ENCODE measurements at regions not wholly inside any gene's neighbourhood (a gene's known extent, or its start where the extent isn't known, plus 50 kb on each side); places are given as distances from the start of the nearest gene placed in this dataset.

GRCh38 chr6:67683960-67684359 lies 951.1 kb upstream of the ADGRB3 start (continued):
- TF ChIP-seq, protein P1, sequence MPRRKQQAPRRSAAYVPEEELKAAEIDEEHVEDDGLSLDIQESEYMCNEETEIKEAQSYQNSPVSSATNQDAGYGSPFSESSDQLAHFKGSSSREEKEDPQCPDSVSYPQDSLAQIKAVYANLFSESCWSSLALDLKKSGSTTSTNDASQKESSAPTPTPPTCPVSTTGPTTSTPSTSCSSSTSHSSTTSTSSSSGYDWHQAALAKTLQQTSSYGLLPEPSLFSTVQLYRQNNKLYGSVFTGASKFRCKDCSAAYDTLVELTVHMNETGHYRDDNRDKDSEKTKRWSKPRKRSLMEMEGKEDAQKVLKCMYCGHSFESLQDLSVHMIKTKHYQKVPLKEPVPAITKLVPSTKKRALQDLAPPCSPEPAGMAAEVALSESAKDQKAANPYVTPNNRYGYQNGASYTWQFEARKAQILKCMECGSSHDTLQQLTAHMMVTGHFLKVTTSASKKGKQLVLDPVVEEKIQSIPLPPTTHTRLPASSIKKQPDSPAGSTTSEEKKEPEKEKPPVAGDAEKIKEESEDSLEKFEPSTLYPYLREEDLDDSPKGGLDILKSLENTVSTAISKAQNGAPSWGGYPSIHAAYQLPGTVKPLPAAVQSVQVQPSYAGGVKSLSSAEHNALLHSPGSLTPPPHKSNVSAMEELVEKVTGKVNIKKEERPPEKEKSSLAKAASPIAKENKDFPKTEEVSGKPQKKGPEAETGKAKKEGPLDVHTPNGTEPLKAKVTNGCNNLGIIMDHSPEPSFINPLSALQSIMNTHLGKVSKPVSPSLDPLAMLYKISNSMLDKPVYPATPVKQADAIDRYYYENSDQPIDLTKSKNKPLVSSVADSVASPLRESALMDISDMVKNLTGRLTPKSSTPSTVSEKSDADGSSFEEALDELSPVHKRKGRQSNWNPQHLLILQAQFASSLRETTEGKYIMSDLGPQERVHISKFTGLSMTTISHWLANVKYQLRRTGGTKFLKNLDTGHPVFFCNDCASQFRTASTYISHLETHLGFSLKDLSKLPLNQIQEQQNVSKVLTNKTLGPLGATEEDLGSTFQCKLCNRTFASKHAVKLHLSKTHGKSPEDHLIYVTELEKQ (tag by site-specific recombination; IDR thresholded peaks at IDR 0.05; ENCODE audit: borderline replicate concordance) = no peak
- TF ChIP-seq ZNF654 (tag by site-specific recombination; IDR thresholded peaks at IDR 0.05; ENCODE audit: low read depth) = no peak

DNA sequence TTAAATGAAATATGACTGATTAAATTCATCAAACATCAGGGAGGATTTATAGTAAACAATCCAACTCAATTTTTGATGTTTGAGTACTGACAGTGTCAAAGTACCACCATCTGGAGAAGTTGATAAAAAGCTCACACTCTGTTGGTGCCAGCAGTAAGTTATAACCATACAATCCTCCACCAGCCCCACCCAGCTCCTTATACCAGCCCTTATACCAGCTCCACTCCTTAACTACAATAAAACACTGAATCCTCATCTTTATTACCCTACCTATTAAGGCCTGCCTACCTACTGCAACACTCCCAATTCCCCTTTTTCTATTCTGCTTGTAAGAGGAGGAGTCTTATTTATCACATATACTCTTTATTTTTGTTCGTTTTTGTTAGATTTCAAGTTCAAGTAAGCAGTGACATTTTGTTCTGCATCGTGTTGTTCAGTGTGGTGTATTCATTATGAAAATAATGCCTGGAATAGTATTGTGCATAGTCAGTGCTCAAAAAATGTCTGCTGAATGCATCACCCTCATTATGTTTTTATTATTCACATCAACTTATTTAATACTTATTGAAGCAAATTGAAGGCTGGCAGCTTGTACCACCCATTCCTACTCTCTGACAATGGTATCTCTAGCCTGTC lies 954.7 kb upstream of the ADGRB3 start:
- no peak overlapping the region for H3K27ac ChIP-seq (ENCODE audit: extremely low read depth, low read depth, low read length)
- H3K4me3 ChIP-seq (ENCODE audit: low read depth, low read length) = no peak overlapping the region
- POLR2A ChIA-PET = no interaction called here
- CTCF ChIA-PET = interaction anchor here (0.6 kb wide), 1 partner anchor 865 kb away, joined by 3 read pairs; no protein-coding TSS in a partner anchor
- TF ChIP-seq ZNF140 (tag by site-specific recombination; IDR thresholded peaks at IDR 0.05) = no peak
- no peak for TF ChIP-seq ZNF214 (tag by site-specific recombination; IDR thresholded peaks at IDR 0.05; ENCODE audit: borderline replicate concordance)
- no peak for TF ChIP-seq ZNF529 (tag by site-specific recombination; IDR thresholded peaks at IDR 0.05; ENCODE audit: insufficient replicate concordance)
- TF ChIP-seq, protein P2, sequence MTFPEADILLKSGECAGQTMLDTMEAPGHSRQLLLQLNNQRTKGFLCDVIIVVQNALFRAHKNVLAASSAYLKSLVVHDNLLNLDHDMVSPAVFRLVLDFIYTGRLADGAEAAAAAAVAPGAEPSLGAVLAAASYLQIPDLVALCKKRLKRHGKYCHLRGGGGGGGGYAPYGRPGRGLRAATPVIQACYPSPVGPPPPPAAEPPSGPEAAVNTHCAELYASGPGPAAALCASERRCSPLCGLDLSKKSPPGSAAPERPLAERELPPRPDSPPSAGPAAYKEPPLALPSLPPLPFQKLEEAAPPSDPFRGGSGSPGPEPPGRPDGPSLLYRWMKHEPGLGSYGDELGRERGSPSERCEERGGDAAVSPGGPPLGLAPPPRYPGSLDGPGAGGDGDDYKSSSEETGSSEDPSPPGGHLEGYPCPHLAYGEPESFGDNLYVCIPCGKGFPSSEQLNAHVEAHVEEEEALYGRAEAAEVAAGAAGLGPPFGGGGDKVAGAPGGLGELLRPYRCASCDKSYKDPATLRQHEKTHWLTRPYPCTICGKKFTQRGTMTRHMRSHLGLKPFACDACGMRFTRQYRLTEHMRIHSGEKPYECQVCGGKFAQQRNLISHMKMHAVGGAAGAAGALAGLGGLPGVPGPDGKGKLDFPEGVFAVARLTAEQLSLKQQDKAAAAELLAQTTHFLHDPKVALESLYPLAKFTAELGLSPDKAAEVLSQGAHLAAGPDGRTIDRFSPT (tag by site-specific recombination; IDR thresholded peaks at IDR 0.05) = no peak
- no peak for TF ChIP-seq ZNF626 (tag by site-specific recombination; IDR thresholded peaks at IDR 0.05)
- TF ChIP-seq YY2 (tag by site-specific recombination; IDR thresholded peaks at IDR 0.05) = no peak
- TF ChIP-seq IKZF3 (tag by site-specific recombination; IDR thresholded peaks at IDR 0.05) = no peak
- TF ChIP-seq ZNF623 (tag by site-specific recombination; IDR thresholded peaks at IDR 0.05) = no peak
- TF ChIP-seq EGR2 (tag by site-specific recombination; IDR thresholded peaks at IDR 0.05; ENCODE audit: low read depth) = no peak
- no peaks in the 10 kb centered on the region for H3K36me3 ChIP-seq (ENCODE audit: control insufficient read depth in 2 of 2, insufficient read depth in 1 of 2, low read length in 2 of 2)
- H3K9me3 ChIP-seq (ENCODE audit: control insufficient read depth, insufficient read depth, low read depth, low read length) = no peaks in the 10 kb centered on the region
- H3K4me1 ChIP-seq (ENCODE audit: control insufficient read depth, insufficient read depth, low read length) = no peaks in the 10 kb centered on the region

DNA sequence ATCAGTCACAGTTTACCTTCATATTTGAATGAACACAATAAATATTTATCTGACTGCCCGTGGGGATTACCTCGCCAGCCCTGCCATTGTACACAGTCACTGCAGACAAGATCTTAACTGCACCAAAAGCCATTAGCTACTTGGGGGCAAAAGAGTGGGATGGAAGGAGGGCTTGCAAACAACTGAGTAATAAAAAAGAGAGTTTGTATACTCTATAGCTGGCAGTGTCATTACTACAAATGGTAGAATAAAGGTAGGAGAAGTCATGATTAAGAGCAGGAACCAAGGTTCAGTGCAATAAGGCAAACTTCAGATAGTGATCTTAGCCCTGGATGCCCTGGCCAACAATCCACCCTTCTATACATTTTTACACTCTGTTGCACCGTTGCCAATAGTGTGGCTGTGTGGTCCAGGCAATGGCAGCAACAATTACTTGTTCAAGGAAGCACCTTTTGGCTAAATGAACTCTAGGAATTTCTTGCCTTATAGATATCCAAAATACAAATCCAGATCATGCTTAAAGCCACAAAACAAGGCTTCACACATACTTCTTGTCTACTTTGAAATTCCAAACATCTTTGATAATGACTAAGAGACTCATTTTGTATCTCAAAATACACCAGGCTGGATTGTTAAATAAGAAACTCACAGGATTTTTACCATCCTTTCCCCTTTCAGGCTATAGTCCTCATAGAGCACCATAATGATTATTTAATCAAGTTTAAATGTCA lies 955.4 kb upstream of the ADGRB3 start:
- no peak overlapping the region for H3K27ac ChIP-seq (ENCODE audit: extremely low read depth, low read depth, low read length)
- H3K4me3 ChIP-seq (ENCODE audit: low read depth, low read length) = no peak overlapping the region
- no peaks in the 10 kb centered on the region for H3K9me3 ChIP-seq (ENCODE audit: control insufficient read depth, insufficient read depth, low read depth, low read length)
- H3K36me3 ChIP-seq (ENCODE audit: control insufficient read depth in 2 of 2, insufficient read depth in 1 of 2, low read length in 2 of 2) = no peaks in the 10 kb centered on the region
- ChIA-PET CTCF (no interaction called here), POLR2A (no interaction called here)
- H3K4me1 ChIP-seq (ENCODE audit: control insufficient read depth, insufficient read depth, low read length) = no peaks in the 10 kb centered on the region
- TF ChIP-seq ZNF280D (tag by site-specific recombination; IDR thresholded peaks at IDR 0.05) = no peak
- TF ChIP-seq ZFP3 (tag by site-specific recombination; IDR thresholded peaks at IDR 0.05; ENCODE audit: low read depth) = no peak
- no peak for TF ChIP-seq ZNF843 (tag by site-specific recombination; IDR thresholded peaks at IDR 0.05)
- TF ChIP-seq, protein P3, sequence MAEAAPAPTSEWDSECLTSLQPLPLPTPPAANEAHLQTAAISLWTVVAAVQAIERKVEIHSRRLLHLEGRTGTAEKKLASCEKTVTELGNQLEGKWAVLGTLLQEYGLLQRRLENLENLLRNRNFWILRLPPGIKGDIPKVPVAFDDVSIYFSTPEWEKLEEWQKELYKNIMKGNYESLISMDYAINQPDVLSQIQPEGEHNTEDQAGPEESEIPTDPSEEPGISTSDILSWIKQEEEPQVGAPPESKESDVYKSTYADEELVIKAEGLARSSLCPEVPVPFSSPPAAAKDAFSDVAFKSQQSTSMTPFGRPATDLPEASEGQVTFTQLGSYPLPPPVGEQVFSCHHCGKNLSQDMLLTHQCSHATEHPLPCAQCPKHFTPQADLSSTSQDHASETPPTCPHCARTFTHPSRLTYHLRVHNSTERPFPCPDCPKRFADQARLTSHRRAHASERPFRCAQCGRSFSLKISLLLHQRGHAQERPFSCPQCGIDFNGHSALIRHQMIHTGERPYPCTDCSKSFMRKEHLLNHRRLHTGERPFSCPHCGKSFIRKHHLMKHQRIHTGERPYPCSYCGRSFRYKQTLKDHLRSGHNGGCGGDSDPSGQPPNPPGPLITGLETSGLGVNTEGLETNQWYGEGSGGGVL (tag by site-specific recombination; IDR thresholded peaks at IDR 0.05) = no peak
- no peak for TF ChIP-seq ZBTB17 (tag by site-specific recombination; IDR thresholded peaks at IDR 0.05)
- no peak for TF ChIP-seq ZNF624 (tag by site-specific recombination; IDR thresholded peaks at IDR 0.05)
- TF ChIP-seq, protein P4, sequence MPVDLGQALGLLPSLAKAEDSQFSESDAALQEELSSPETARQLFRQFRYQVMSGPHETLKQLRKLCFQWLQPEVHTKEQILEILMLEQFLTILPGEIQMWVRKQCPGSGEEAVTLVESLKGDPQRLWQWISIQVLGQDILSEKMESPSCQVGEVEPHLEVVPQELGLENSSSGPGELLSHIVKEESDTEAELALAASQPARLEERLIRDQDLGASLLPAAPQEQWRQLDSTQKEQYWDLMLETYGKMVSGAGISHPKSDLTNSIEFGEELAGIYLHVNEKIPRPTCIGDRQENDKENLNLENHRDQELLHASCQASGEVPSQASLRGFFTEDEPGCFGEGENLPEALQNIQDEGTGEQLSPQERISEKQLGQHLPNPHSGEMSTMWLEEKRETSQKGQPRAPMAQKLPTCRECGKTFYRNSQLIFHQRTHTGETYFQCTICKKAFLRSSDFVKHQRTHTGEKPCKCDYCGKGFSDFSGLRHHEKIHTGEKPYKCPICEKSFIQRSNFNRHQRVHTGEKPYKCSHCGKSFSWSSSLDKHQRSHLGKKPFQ (tag by site-specific recombination; IDR thresholded peaks at IDR 0.05) = no peak
- TF ChIP-seq ZNF350 (tag by site-specific recombination; IDR thresholded peaks at IDR 0.05) = no peak
- no peak for TF ChIP-seq ZNF174 (tag by site-specific recombination; IDR thresholded peaks at IDR 0.05)

Data from HEK293 (cell line).